Osteocyte (in vitro differentiated cells): ENCODE measurements at regions not wholly inside any gene's neighbourhood (a gene's known extent, or its start where the extent isn't known, plus 50 kb on each side); places are given as distances from the start of the nearest gene placed in this dataset.

ENCODE experiments used
- DNase-seq: peaks from one replicate; pipeline ENCODE4 v3.0.0; 2021; ENCODE audit warnings: mixed read lengths; ENCODE audit not compliant: unreplicated experiment; ENCODE audit errors: extremely low spot score
- H3K27ac Mint-ChIP-seq: one replicate; pipeline ENCODE4 v1.8.0; 2021; ENCODE audit warnings: mild to moderate bottlenecking, mixed read lengths; ENCODE audit not compliant: unreplicated experiment
- H3K27me3 Mint-ChIP-seq: one replicate; pipeline ENCODE4 v1.8.0; 2021; ENCODE audit warnings: mixed read lengths; ENCODE audit not compliant: unreplicated experiment
- H3K36me3 Mint-ChIP-seq: one replicate; pipeline ENCODE4 v1.8.0; 2021; ENCODE audit warnings: mixed read lengths; ENCODE audit not compliant: unreplicated experiment
- H3K4me1 Mint-ChIP-seq: one replicate; pipeline ENCODE4 v1.8.0; 2021; ENCODE audit warnings: mixed read lengths; ENCODE audit not compliant: unreplicated experiment
- H3K4me3 Mint-ChIP-seq: one replicate; pipeline ENCODE4 v1.8.0; 2021; ENCODE audit warnings: mild to moderate bottlenecking, moderate library complexity, mixed read lengths; ENCODE audit not compliant: unreplicated experiment
- H3K9me3 Mint-ChIP-seq: one replicate; pipeline ENCODE4 v1.8.0; 2021; ENCODE audit warnings: mixed read lengths; ENCODE audit not compliant: unreplicated experiment
- CTCF ChIP-seq: fragments of 200-600 bp; sonication (generic); IDR thresholded peaks from 2 replicates; pipeline ENCODE4 v1.5.0; 2021; ENCODE audit warnings: antibody characterized with exemption, mild to moderate bottlenecking, moderate library complexity

DNA sequence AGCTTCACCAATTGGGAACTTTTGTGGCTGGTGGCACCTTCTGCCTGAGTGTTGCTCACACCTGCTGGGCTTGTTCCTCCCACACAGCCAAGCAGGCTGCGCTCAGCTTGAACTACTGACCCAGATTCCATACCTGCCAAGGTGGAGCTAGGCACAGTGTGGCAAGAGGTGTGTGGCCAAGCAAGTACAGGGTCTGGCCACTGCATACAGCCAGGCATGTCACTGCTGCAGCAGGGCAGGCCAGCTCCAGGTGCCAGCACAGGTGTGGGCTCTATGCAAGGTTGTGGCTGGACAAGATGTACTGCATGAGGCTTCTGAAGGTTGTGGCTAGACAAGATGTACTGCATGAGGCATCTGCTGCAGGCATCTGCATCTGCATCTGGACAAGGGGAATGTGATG, 1254.8 kb downstream of the AMY1C start:
- no peak for DNase-seq
- Mint-ChIP-seq H3K4me3 (no peak overlapping the region), H3K4me1 (no peaks in the 10 kb centered on the region), H3K9me3 (no peaks in the 10 kb centered on the region), H3K27ac (no peak overlapping the region), H3K27me3 (no peaks in the 10 kb centered on the region), H3K36me3 (no peaks in the 10 kb centered on the region)
- TF ChIP-seq CTCF = no peak

DNA sequence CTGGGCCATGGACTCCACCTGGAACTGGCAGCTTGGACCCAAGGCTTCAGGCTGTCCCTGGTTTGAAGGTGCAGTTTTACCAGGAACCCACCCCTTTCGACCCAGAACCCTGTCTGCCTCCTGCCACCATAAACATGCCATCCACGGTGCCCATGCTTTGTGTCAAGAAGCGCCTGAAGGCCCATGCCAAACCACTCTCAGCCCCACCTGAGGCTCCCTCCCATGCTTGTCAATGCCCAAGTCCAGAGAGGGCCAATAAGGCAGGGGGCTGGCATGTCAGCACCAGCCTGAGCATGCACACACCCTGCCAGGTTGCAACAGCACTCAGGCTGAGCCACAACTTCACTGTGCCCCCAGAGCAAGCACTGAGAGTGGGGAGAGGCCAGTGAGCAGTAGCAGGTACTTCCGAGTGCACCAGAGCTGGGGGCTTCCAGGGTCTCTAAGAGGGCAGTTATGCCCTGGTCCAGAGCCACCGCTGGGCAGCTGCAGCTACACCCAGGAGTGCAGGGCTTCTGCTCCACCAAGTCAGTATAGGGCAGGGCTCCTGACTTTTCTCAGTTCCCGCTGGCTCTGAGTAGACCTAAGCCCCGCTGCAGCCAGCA, 1256.0 kb downstream of the AMY1C start:
- Mint-ChIP-seq H3K9me3 (no peaks in the 10 kb centered on the region), H3K27ac (no peak overlapping the region), H3K36me3 (no peaks in the 10 kb centered on the region), H3K4me3 (no peak overlapping the region), H3K27me3 (no peaks in the 10 kb centered on the region), H3K4me1 (no peaks in the 10 kb centered on the region)
- no peak for TF ChIP-seq CTCF
- no peak for DNase-seq

- H3K4me3 Mint-ChIP-seq = no peak overlapping the region
- no peaks in the 10 kb centered on the region for H3K4me1 Mint-ChIP-seq
- no peaks in the 10 kb centered on the region for H3K36me3 Mint-ChIP-seq
- peaks cover 6% of the 10 kb centered on the region for H3K27me3 Mint-ChIP-seq
- DNase-seq = no peak
- no peak for TF ChIP-seq CTCF
- H3K27ac Mint-ChIP-seq = no peak overlapping the region
- H3K9me3 Mint-ChIP-seq = no peaks in the 10 kb centered on the region
Observed at GRCh38 chr1:105017587-105017986, 1267.9 kb downstream of the AMY1C start.

DNA sequence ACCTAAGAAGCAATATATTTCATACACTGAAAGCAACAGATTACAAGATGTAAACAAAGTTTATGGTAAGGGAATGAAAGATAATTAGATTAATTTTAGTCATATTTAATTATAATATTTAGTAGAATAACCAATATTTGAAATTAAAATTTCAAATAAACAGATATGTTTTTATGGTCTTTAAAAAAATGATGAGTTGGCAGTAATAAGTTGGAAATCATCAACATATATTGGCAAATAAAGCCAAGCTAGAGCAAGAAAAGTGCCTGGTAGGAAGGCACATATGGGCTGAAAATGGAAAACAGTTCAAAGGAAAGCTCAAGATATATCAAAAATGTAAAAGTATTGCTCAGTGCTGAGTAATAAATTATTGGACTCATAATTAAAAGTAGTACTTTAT, 1274.0 kb downstream of the AMY1C start:
- Mint-ChIP-seq H3K27me3 (peaks cover 4% of the 10 kb centered on the region), H3K36me3 (no peaks in the 10 kb centered on the region)

More for the DNA sequence above, 1274.0 kb downstream of the AMY1C start:
- Mint-ChIP-seq H3K27ac (no peak overlapping the region), H3K9me3 (no peaks in the 10 kb centered on the region), H3K4me1 (no peaks in the 10 kb centered on the region), H3K4me3 (no peak overlapping the region)
- DNase-seq = no peak
- no peak for TF ChIP-seq CTCF
